Loucy (cell line): ENCODE measurements at regions not wholly inside any gene's neighbourhood (a gene's known extent, or its start where the extent isn't known, plus 50 kb on each side); places are given as distances from the start of the nearest gene placed in this dataset.

Source experiments
- H2AFZ ChIP-seq: fragments of 200-600 bp; sonication (generic); 2 replicates; pipeline ENCODE4 v1.6.0; 2016; ENCODE audit warnings: antibody characterized with exemption, mild to moderate bottlenecking, low read length, moderate library complexity
- H3F3A ChIP-seq: fragments of 200-600 bp; 2 replicates; pipeline ENCODE4 v1.6.0; 2016; ENCODE audit warnings: antibody characterized with exemption, low read depth, mild to moderate bottlenecking
- H3K27me3 ChIP-seq: fragments of 200-600 bp; sonication (generic); 2 replicates; pipeline ENCODE4 v1.6.1; 2014; ENCODE audit warnings: low read length, mild to moderate bottlenecking; ENCODE audit not compliant: insufficient read depth, poor library complexity, severe bottlenecking
- H3K36me3 ChIP-seq: fragments of 200-600 bp; sonication (generic); 2 replicates; pipeline ENCODE4 v1.6.1; 2016; ENCODE audit warnings: low read length; ENCODE audit not compliant: insufficient read depth
- H3K4me1 ChIP-seq: fragments of 200-600 bp; sonication (generic); 2 replicates; pipeline ENCODE4 v1.5.1; 2014; ENCODE audit warnings: low read length, mild to moderate bottlenecking; ENCODE audit not compliant: insufficient read depth, poor library complexity, severe bottlenecking
- H3K4me2 ChIP-seq: fragments of 200-600 bp; sonication (generic); 2 replicates; pipeline ENCODE4 v1.6.0; 2014; ENCODE audit warnings: antibody characterized with exemption, low read length, low read depth, mild to moderate bottlenecking; ENCODE audit not compliant: poor library complexity, severe bottlenecking
- H3K4me3 ChIP-seq: fragments of 200-600 bp; sonication (generic); 2 replicates; pipeline ENCODE4 v1.5.1; 2014; ENCODE audit warnings: low read length, mild to moderate bottlenecking, mixed read lengths; ENCODE audit not compliant: poor library complexity, severe bottlenecking
- H3K79me2 ChIP-seq: fragments of 200-600 bp; sonication (generic); 2 replicates; pipeline ENCODE4 v1.6.1; 2014; ENCODE audit warnings: low read length; ENCODE audit not compliant: insufficient read depth
- H3K9ac ChIP-seq: fragments of 200-600 bp; sonication (generic); 2 replicates; pipeline ENCODE4 v1.6.0; 2014; ENCODE audit warnings: mild to moderate bottlenecking, low read depth, low read length, moderate library complexity; ENCODE audit not compliant: poor library complexity, severe bottlenecking
- H3K9me2 ChIP-seq: fragments of 200-600 bp; sonication (generic); replicated peaks from 2 replicates; pipeline ENCODE4 v1.6.1; 2016; ENCODE audit warnings: low read depth, low read length, mixed read lengths
- H3K9me3 ChIP-seq: fragments of 200-600 bp; sonication (generic); 2 replicates; pipeline ENCODE4 v1.6.1; 2014; ENCODE audit warnings: mild to moderate bottlenecking, antibody characterized with exemption, low read length, low read depth; ENCODE audit not compliant: insufficient read depth
- H4K20me1 ChIP-seq: fragments of 200-600 bp; sonication (generic); 2 replicates; pipeline ENCODE4 v1.6.0; 2014; ENCODE audit warnings: antibody characterized with exemption, low read length, mild to moderate bottlenecking; ENCODE audit not compliant: insufficient read depth, poor library complexity, severe bottlenecking
- CTCF ChIP-seq: fragments of 200-600 bp; sonication (generic); conservative IDR thresholded peaks from 2 replicates; pipeline ENCODE4 v1.5.1; 2014; ENCODE audit warnings: mild to moderate bottlenecking, antibody characterized with exemption, low read length
- EZH2phosphoT487 ChIP-seq: fragments of 200-600 bp; IDR thresholded peaks from 2 replicates; pipeline ENCODE4 v1.6.1; 2018; ENCODE audit warnings: antibody characterized with exemption, mild to moderate bottlenecking, moderate library complexity, borderline replicate concordance

GRCh38 chr11:32485733-32486132 lies 50.4 kb upstream of the WT1 start:
- H2AFZ ChIP-seq, result no peak overlapping the region
- H3K4me2 ChIP-seq, result no peak overlapping the region
- no peak overlapping the region for H3K9ac ChIP-seq
- no peaks in the 10 kb centered on the region for H3K9me2 ChIP-seq
- H3K9me3 ChIP-seq, result no peaks in the 10 kb centered on the region
- no peak overlapping the region for H3K4me3 ChIP-seq
- no peaks in the 10 kb centered on the region for H3K79me2 ChIP-seq
- no peaks in the 10 kb centered on the region for H3K27me3 ChIP-seq
- no peaks in the 10 kb centered on the region for H4K20me1 ChIP-seq
- no peaks in the 10 kb centered on the region for H3F3A ChIP-seq
- no peaks in the 10 kb centered on the region for H3K36me3 ChIP-seq
- TF ChIP-seq EZH2phosphoT487 (no peak), CTCF (no peak)
- H3K4me1 ChIP-seq, result no peaks in the 10 kb centered on the region
